Adrenal gland (tissue), 9 donors: ENCODE measurements at regions not wholly inside any gene's neighbourhood (a gene's known extent, or its start where the extent isn't known, plus 50 kb on each side); places are given as distances from the start of the nearest gene placed in this dataset.

Experiments used
- DNase-seq, 7 donors: peaks; one replicate each; pipeline ENCODE4 v3.0.0-alpha.2; 2019 to 2020
- H3K27ac ChIP-seq, 5 donors: fragments of 200-600 bp; sonication (generic) in 4 of 5; 1 replicate in 3 of 5; 2 replicates in 2 of 5; pipeline versions ENCODE4 v1.5.1 to v1.8.0; 2016 to 2020; ENCODE audit warnings: mild to moderate bottlenecking in 1 of 5
- H3K27me3 ChIP-seq: fragments of 200-600 bp; 2 replicates; pipeline ENCODE4 v1.8.0; 2021
- H3K36me3 ChIP-seq, 2 donors: fragments of 200-600 bp; replicated peaks in 1 of 2; 1 replicate in 1 of 2; 2 replicates in 1 of 2; pipeline versions ENCODE4 v1.5.1 to v1.8.0; 2018 to 2022
- H3K4me1 ChIP-seq, 2 donors: fragments of 200-600 bp; replicated peaks in 1 of 2; 1 replicate in 1 of 2; 2 replicates in 1 of 2; pipeline versions ENCODE4 v1.5.1 to v1.8.0; 2018 to 2021
- H3K4me3 ChIP-seq, 4 donors: fragments of 200-600 bp; sonication (generic) in 3 of 4; one replicate each; pipeline ENCODE4 v1.5.1; 2016 to 2018
- H3K9me3 ChIP-seq, 3 donors: fragments of 200-600 bp; sonication (generic) in 1 of 3; replicated peaks in 1 of 3; 1 replicate in 2 of 3; 2 replicates in 1 of 3; pipeline versions ENCODE4 v1.5.1 to v1.8.0; 2016 to 2021
- CTCF ChIP-seq, 6 experiments: fragments of 450-650 bp in 4 of 6; fragments of 200-600 bp in 2 of 6; sonication (generic) in 1 of 6; IDR thresholded peaks; 1 replicate in 5 of 6; 2 replicates in 1 of 6; pipeline versions ENCODE4 v1.5.1 to v1.8.0; 2016 to 2021; ENCODE audit warnings: antibody characterized with exemption in 6 of 6, mild to moderate bottlenecking in 2 of 6, moderate library complexity in 1 of 6
- POLR2A ChIP-seq, 2 donors: fragments of 450-650 bp; IDR thresholded peaks; one replicate each; pipeline ENCODE4 v1.6.1; 2017; ENCODE audit warnings: antibody characterized with exemption in 2 of 2, mild to moderate bottlenecking in 2 of 2, moderate library complexity in 1 of 2
- WGBS, 4 donors: extraction: QIAGEN DNeasy Blood & Tissue Kit in 2 of 4; methylation state at CpG; one replicate each; pipeline versions ENCODE4 v1.1.5 to v1.1.7; 2013 to 2017; 5-methylcytosine and 5-hydroxymethylcytosine counted together
- intact Hi-C, 2 donors: fragments of 100-400 bp; cut with DNase I; formaldehyde crosslinking; loops; one replicate each; pipeline versions ENCODE4 v1.14.1 to v1.15.0; 2022 to 2023
- donor health status: healthy with polysubstance abuse.
- donor health status: Bipolar disorder and iron deficiency.
- donor health status: DM: yes; HTN: yes; CAD: no.
- donor health status: DM: no; HTN: no; CAD: no.
- donor health status: DM: no; HTN: no; CAD: no.

GRCh38 chr1:193451606-193452005, 265.2 kb upstream of the B3GALT2 start:
- Histone ChIP-seq H3K9me3 (no peaks in the 10 kb centered on the region), H3K27me3 (no peaks in the 10 kb centered on the region), H3K4me1 (no peaks in the 10 kb centered on the region), H3K4me3 (no peak overlapping the region), H3K36me3 (no peaks in the 10 kb centered on the region), H3K27ac (no peak overlapping the region)
- 91 to 98% (median 95%) methylated on average over 1 of the region's 1 CpG for WGBS, 4 donors
- DNase-seq = no peak
- TF ChIP-seq CTCF (IDR thresholded peaks at IDR 0.05) = no peak
- TF ChIP-seq POLR2A (IDR thresholded peaks at IDR 0.05) = no peak
- intact Hi-C loops = no loop called here

- H3K9me3 ChIP-seq = no peaks in the 10 kb centered on the region
- no peak for TF ChIP-seq POLR2A (IDR thresholded peaks at IDR 0.05)
- no peak for TF ChIP-seq CTCF (IDR thresholded peaks at IDR 0.05)
- H3K27ac ChIP-seq = no peak overlapping the region
- H3K36me3 ChIP-seq = no peaks in the 10 kb centered on the region
- H3K4me1 ChIP-seq = no peaks in the 10 kb centered on the region
- 75 to 87% (median 81%) methylated on average over 1 of the region's 1 CpG for WGBS, 4 donors
- no peak for DNase-seq
- H3K27me3 ChIP-seq = no peaks in the 10 kb centered on the region
- intact Hi-C loops = no loop called here
- no peak overlapping the region for H3K4me3 ChIP-seq
Observed at GRCh38 chr1:193451001-193451400, 264.6 kb upstream of the B3GALT2 start.

GRCh38 chr1:193448682-193449461, 262.5 kb upstream of the B3GALT2 start:
- Histone ChIP-seq H3K4me1 (no peaks in the 10 kb centered on the region), H3K36me3 (no peaks in the 10 kb centered on the region), H3K4me3 (no peak overlapping the region), H3K9me3 (no peaks in the 10 kb centered on the region), H3K27ac (no peak overlapping the region), H3K27me3 (no peaks in the 10 kb centered on the region)
- DNase-seq = no peak
- 62 to 81% (median 73%) methylated on average over 5 of the region's 5 CpGs for WGBS, 4 donors
- no peak for TF ChIP-seq CTCF (IDR thresholded peaks at IDR 0.05)
- TF ChIP-seq POLR2A (IDR thresholded peaks at IDR 0.05) = no peak
- intact Hi-C loops = no loop called here

GRCh38 chr1:193443886-193444285, 257.5 kb upstream of the B3GALT2 start:
- WGBS, 4 donors = 83 to 91% (median 84%) methylated on average over 2 of the region's 2 CpGs
- Histone ChIP-seq H3K27ac (no peak overlapping the region), H3K27me3 (no peaks in the 10 kb centered on the region), H3K4me1 (no peaks in the 10 kb centered on the region), H3K36me3 (no peaks in the 10 kb centered on the region), H3K9me3 (no peaks in the 10 kb centered on the region), H3K4me3 (no peak overlapping the region)
- DNase-seq = no peak
- TF ChIP-seq POLR2A (IDR thresholded peaks at IDR 0.05) = no peak
- no peak for TF ChIP-seq CTCF (IDR thresholded peaks at IDR 0.05)
- intact Hi-C loops = no loop called here
